Activated CD8-positive, alpha-beta memory T cell treated with anti-CD3 and anti-CD28 coated beads for 36 hours (primary cell): ENCODE measurements at regions not wholly inside any gene's neighbourhood (a gene's known extent, or its start where the extent isn't known, plus 50 kb on each side); places are given as distances from the start of the nearest gene placed in this dataset.

Experiments used
- CTCF ChIA-PET: fragments of 350-600 bp; sonication (Branson Sonifier 250); formaldehyde crosslinking; loops from one replicate; lab custom pipeline; 2021; ENCODE audit warnings: antibody characterized with exemption; lab: Charles Lee
- POLR2A ChIA-PET: fragments of 350-600 bp; sonication (Branson Sonifier 250); formaldehyde crosslinking; loops from one replicate; lab custom pipeline; 2021; ENCODE audit warnings: antibody characterized with exemption; lab: Charles Lee

- POLR2A ChIA-PET = no interaction called here
- CTCF ChIA-PET = no interaction called here
These were observed 201.8 kb upstream of the HDAC9 start for GRCh38 chr7:18293759-18294158.

GRCh38 chr7:18294411-18294810 lies 201.1 kb upstream of the HDAC9 start:
- ChIA-PET CTCF (no interaction called here), POLR2A (no interaction called here)

- CTCF ChIA-PET = no interaction called here
- POLR2A ChIA-PET = no interaction called here
These were observed 199.6 kb upstream of the HDAC9 start for GRCh38 chr7:18295781-18296423.

- ChIA-PET CTCF (no interaction called here), POLR2A (no interaction called here)
These were observed 193.5 kb upstream of the HDAC9 start for GRCh38 chr7:18302097-18302496.

GRCh38 chr7:18305866-18306265 lies 189.7 kb upstream of the HDAC9 start:
- POLR2A ChIA-PET = no interaction called here

GRCh38 chr7:18306696-18307095 lies 188.9 kb upstream of the HDAC9 start:
- ChIA-PET POLR2A (interaction anchor here (0.6 kb wide), 1 partner anchor 79 kb away, joined by 4 read pairs; no protein-coding TSS in a partner anchor), CTCF (no interaction called here)

More at GRCh38 chr7:18305866-18306265, 189.7 kb upstream of the HDAC9 start:
- CTCF ChIA-PET = no interaction called here

GRCh38 chr7:18308938-18309337 lies 186.6 kb upstream of the HDAC9 start:
- POLR2A ChIA-PET = no interaction called here
- CTCF ChIA-PET = no interaction called here

GRCh38 chr7:18312482-18312881 lies 183.1 kb upstream of the HDAC9 start:
- ChIA-PET CTCF (no interaction called here), POLR2A (no interaction called here)

GRCh38 chr7:18313965-18314364 lies 181.6 kb upstream of the HDAC9 start:
- POLR2A ChIA-PET = no interaction called here
- CTCF ChIA-PET = no interaction called here

- ChIA-PET CTCF (no interaction called here), POLR2A (no interaction called here)
These were observed 180.3 kb upstream of the HDAC9 start for GRCh38 chr7:18315241-18315640.

- POLR2A ChIA-PET = no interaction called here
- CTCF ChIA-PET = no interaction called here
These were observed 177.6 kb upstream of the HDAC9 start for GRCh38 chr7:18317941-18318340.

GRCh38 chr7:18320422-18320821 lies 175.1 kb upstream of the HDAC9 start:
- ChIA-PET POLR2A (no interaction called here), CTCF (no interaction called here)

- ChIA-PET CTCF (interaction anchor here (0.6 kb wide), 1 partner anchor 341 kb away, joined by 3 read pairs; no protein-coding TSS in a partner anchor), POLR2A (no interaction called here)
These were observed 174.5 kb upstream of the HDAC9 start for GRCh38 chr7:18320971-18321567.

- ChIA-PET CTCF (no interaction called here), POLR2A (no interaction called here)
These were observed 165.0 kb upstream of the HDAC9 start for GRCh38 chr7:18330548-18330947.

- POLR2A ChIA-PET = interaction anchor here (0.6 kb wide), 1 partner anchor 64 kb away, joined by 4 read pairs; no protein-coding TSS in a partner anchor
- CTCF ChIA-PET = interaction anchor here (1.0 kb wide), 1 partner anchor 9 kb away, joined by 3 read pairs; no protein-coding TSS in a partner anchor
These were observed 158.9 kb upstream of the HDAC9 start for GRCh38 chr7:18336626-18337025.

- CTCF ChIA-PET = interaction anchor here (1.0 kb wide), 1 partner anchor 8 kb away, joined by 3 read pairs; no protein-coding TSS in a partner anchor
- POLR2A ChIA-PET = interaction anchor here (0.6 kb wide), 1 partner anchor 64 kb away, joined by 4 read pairs; no protein-coding TSS in a partner anchor
These were observed 158.3 kb upstream of the HDAC9 start for GRCh38 chr7:18337048-18337809.

GRCh38 chr7:18338910-18339523 lies 156.5 kb upstream of the HDAC9 start:
- CTCF ChIA-PET = no interaction called here
- POLR2A ChIA-PET = no interaction called here

GRCh38 chr7:18341756-18342155 lies 153.8 kb upstream of the HDAC9 start:
- ChIA-PET POLR2A (no interaction called here), CTCF (no interaction called here)

- POLR2A ChIA-PET = no interaction called here
- CTCF ChIA-PET = no interaction called here
These were observed 152.5 kb upstream of the HDAC9 start for GRCh38 chr7:18343047-18343446.

GRCh38 chr7:18344536-18344935 lies 151.0 kb upstream of the HDAC9 start:
- CTCF ChIA-PET = no interaction called here
- POLR2A ChIA-PET = no interaction called here
